ENCODE measurements at regions not wholly inside any gene's neighbourhood (a gene's known extent, or its start where the extent isn't known, plus 50 kb on each side); places are given as distances from the start of the nearest gene placed in this dataset.

DNA sequence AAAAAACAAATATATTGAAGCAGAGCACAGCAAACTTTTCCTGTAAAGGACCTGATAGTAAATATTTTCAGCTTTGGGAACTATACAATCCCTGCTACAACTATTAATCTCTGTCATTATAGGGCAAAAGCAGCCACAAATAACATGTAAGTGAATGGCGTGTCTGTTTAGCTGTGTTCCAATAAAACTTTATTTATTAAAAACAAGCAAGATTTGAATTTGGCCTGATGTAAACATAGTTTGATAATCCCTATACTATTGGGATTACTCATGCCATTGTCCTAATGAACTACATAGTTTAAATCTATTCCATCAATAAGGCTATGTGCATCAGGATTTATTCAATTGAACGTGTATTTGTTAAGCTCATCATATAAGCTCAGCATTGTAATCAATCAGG is 286.8 kb upstream of the CNTN6 start:
- peaks cover 79% of the 10 kb centered on the region for H3K9me3 Mint-ChIP-seq
- H3K27ac ChIP-seq (ENCODE audit: low read depth), result no peak overlapping the region

More for the DNA sequence above, 286.8 kb upstream of the CNTN6 start:
- DNase-seq (ENCODE audit: low spot score), result no peak
- no peak overlapping the region for H3K4me3 ChIP-seq
- no peaks in the 10 kb centered on the region for H3K27me3 ChIP-seq (ENCODE audit: insufficient read depth)
- no peak overlapping the region for H3K4me2 ChIP-seq
- H4K20me1 ChIP-seq (replicated peaks; ENCODE audit: insufficient read depth), result no peaks in the 10 kb centered on the region
- no peaks in the 10 kb centered on the region for H3K9me2 ChIP-seq (ENCODE audit: insufficient read depth)
- ATAC-seq, result no peak
- H3K4me1 ChIP-seq (ENCODE audit: insufficient read depth), result peaks cover 15% of the 10 kb centered on the region
- no peaks in the 10 kb centered on the region for H3K36me3 ChIP-seq (ENCODE audit: insufficient read depth)
- no peak overlapping the region for H3K4me3 Mint-ChIP-seq
- peaks cover 16% of the 10 kb centered on the region; the same call in 2 of the 3 replicates for H3K36me3 Mint-ChIP-seq (ENCODE audit: low read depth)
- H2AFZ ChIP-seq, result no peak overlapping the region
- H3K79me2 ChIP-seq (replicated peaks; ENCODE audit: insufficient read depth), result no peaks in the 10 kb centered on the region
- H3K27me3 Mint-ChIP-seq (ENCODE audit: insufficient read depth, low read depth, poor library complexity), result no peaks in the 10 kb centered on the region
- H3F3A ChIP-seq (replicated peaks; ENCODE audit: low read depth), result no peaks in the 10 kb centered on the region
- TF ChIP-seq STAT1 (IDR thresholded peaks at IDR 0.05; ENCODE audit: unreplicated experiment), result no peak
- TF ChIP-seq POLR2AphosphoS5 (IDR thresholded peaks at IDR 0.05; ENCODE audit: low read depth), result no peak
- no peak for TF ChIP-seq ZNF331 (CRISPR knock-in tag; IDR thresholded peaks at IDR 0.05; ENCODE audit: low read depth)
- no peak for TF ChIP-seq ZNF114 (CRISPR knock-in tag; IDR thresholded peaks at IDR 0.05)
- TF ChIP-seq, protein P1, sequence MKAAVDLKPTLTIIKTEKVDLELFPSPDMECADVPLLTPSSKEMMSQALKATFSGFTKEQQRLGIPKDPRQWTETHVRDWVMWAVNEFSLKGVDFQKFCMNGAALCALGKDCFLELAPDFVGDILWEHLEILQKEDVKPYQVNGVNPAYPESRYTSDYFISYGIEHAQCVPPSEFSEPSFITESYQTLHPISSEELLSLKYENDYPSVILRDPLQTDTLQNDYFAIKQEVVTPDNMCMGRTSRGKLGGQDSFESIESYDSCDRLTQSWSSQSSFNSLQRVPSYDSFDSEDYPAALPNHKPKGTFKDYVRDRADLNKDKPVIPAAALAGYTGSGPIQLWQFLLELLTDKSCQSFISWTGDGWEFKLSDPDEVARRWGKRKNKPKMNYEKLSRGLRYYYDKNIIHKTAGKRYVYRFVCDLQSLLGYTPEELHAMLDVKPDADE (IDR thresholded peaks at IDR 0.05), result no peak
- no peak for TF ChIP-seq REST (IDR thresholded peaks at IDR 0.05; ENCODE audit: unreplicated experiment)
- TF ChIP-seq EZH2 (IDR thresholded peaks at IDR 0.05; ENCODE audit: low read depth, unreplicated experiment), result no peak
- TF ChIP-seq CREB1 (CRISPR knock-in tag; IDR thresholded peaks at IDR 0.05; ENCODE audit: low read depth), result no peak
- no peak for TF ChIP-seq NANOG (IDR thresholded peaks at IDR 0.05; ENCODE audit: borderline replicate concordance)
- no peak for TF ChIP-seq EZH2phosphoT487 (IDR thresholded peaks at IDR 0.05; ENCODE audit: unreplicated experiment)
- no peak for TF ChIP-seq ZNF462 (CRISPR knock-in tag; IDR thresholded peaks at IDR 0.05)
- no peak for TF ChIP-seq CTCF (conservative IDR thresholded peaks at IDR 0.05; ENCODE audit: low read depth in 2 of 2)
- no peak for TF ChIP-seq JUNB (IDR thresholded peaks at IDR 0.05; ENCODE audit: unreplicated experiment)
- no peaks in the 10 kb centered on the region for H3K4me1 Mint-ChIP-seq
- no peak overlapping the region for H3K27ac Mint-ChIP-seq

All from GM23338 (cell line).